ENCODE measurements at regions not wholly inside any gene's neighbourhood (a gene's known extent, or its start where the extent isn't known, plus 50 kb on each side); places are given as distances from the start of the nearest gene placed in this dataset.
"Not testable (repeated sequence)": the region's sequence is repeated elsewhere in the genome, so short reads cannot be mapped to it uniquely, and the experiment has no call there.

DNA sequence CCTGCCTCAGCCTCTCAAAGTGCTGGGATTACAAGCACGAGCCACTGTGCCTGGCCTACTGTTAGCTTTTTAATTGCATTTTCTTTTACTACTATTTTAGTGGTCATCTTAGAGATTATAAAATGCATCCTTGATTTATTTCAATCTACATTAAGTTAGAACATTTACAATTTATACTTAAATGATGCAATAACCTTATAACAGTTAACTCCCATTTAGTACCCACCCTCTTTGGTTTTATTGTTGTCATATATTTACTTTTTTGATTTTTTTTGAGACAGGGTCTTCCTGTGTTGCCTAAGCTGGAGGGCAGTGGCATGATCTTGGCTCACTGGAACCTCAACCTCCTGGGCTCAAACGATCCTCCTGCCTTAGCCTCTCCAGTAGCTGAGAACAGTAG, 77.3 kb downstream of the PPCDC start:
- DNase-seq: no peak

GRCh38 chr15:75104804-75105557, 81.6 kb downstream of the PPCDC start:
- DNase-seq: no peak

DNA sequence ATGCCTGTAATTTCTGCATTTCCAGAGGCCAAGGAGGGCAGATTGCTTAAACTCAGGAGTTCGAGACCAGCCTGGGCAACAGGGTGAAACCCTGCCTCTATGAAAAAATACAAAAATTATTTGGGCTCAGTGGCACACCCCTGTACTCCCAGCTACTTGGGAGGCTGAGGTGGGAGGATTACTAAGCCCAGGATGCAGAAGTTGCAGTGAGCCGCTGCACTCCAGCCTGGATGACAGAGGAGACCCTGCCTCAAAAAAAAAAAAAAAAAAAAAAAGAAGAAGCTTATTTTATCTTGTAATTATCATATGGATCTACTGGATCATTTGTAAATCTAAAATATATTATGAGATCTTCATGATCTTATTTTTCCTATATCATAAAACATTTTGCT, 84.1 kb downstream of the PPCDC start:
- no peak for DNase-seq

GRCh38 chr15:75107908-75108838, 84.8 kb downstream of the PPCDC start:
- DNase-seq: peak; percentile 25 to 34

DNA sequence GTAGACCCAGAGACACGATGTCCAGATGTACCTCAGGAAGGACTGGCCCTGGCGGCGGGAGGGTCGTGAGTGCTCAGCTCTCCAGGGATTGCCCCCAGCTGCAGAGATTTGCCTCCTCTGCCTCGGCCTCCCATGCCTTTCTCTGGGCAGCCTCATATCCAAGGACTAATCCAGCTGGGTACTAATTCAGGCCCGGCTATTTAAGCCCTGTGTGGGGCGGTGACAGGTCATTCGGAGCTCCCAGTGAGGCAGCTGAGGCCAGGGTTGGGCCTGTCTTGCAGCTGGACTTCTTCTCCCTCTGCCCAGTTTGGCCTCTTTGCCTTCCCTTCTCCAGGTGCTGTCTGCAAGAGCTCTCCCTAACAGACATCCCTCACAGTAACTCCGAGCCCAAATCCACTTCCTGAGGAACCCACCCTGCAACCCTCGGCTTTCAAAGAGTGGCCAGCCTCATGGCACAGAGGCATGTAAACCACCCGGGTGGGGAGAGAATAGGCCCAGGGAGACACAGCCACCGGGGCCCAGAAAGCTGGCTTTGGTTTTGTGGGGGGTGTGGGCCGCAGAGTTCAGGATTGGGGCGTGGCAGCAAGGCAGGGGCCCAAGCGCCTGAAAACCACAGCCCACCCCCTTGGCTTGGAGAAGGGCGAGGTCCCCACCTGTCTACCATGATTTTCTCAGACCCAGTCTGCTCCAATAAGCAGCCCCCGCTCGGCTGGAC, 85.8 kb downstream of the PPCDC start:
- no peak for DNase-seq

- no peak for DNase-seq
Measured at GRCh38 chr15:75109736-75110130, 86.3 kb downstream of the PPCDC start.

DNA sequence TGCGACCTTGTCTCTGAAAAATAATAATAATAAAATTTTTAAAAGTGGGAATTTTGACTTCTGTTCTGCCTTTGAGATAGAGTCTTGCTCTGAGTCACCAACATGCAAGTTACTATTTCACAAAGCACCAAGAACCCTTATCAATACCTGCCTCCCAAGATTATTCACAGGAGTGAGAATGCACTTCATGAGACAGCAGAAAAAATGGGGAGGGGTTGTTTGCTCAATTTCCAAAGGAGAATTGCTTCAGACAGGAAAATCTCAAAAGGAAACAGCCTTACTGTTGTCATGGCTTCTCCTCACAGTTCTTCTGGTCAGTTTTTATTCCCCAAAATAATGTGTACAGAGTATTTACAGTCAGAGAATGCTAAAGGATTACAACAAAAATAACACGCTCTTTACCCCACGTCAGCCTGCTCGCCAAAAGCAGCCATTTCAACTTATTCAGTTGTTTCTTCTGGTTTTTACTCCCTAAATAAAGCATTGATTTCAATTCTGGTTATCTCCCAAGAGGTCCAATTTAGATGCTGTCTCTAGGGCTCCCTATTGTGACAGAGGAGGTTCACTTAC, 89.0 kb downstream of the PPCDC start:
- DNase-seq: no peak

- DNase-seq: no peak
Measured at GRCh38 chr15:75112848-75113492, 88.7 kb upstream of the C15orf39 start.

GRCh38 chr15:75114327-75114726, 87.4 kb upstream of the C15orf39 start:
- DNase-seq: no peak

DNA sequence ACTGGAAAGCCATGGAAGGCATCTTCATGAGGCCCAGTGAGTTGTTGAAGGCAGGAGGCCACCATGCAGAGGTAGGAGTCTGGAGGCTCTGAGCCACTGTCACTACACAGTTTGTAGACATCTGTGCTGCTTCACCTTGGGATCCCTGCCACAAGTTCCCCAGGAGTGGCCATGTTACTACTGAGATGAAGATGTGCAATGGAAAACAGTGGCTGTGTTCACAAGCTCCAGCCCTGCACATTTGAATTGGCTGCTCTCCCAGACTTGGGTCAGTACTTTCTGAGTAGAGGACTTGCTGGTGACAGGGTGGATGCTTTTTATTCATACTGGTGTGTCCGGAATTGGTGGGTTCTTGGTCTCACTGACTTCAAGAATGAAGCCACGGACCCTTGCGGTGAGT, 86.9 kb upstream of the C15orf39 start:
- DNase-seq: no peak

DNA sequence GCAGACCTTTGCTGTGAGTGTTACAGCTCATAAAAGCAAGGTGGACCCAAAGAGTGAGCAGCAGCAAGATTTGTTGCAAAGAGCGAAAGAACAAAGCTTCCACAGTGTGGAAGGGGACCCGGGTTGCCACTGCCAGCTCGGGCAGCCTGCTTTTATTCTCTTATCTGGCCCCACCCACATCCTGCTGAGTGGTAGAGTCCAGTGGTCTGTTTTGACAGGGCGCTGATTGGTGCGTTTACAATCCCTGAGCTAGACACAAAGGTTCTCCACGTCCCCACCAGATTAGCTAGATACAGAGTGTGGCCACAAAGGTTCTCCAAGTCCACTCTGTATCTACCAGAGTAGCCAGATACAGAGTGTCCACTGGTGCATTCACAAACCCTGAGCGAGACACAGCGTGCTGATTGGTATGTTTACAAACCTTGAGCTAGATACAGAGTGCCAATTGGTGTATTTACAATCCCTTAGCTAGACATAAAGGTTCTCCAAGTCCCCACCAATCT, 86.2 kb upstream of the C15orf39 start:
- not testable (repeated sequence) for DNase-seq

GRCh38 chr15:75116143-75116542, 85.5 kb upstream of the C15orf39 start:
- not testable (repeated sequence) for DNase-seq

DNA sequence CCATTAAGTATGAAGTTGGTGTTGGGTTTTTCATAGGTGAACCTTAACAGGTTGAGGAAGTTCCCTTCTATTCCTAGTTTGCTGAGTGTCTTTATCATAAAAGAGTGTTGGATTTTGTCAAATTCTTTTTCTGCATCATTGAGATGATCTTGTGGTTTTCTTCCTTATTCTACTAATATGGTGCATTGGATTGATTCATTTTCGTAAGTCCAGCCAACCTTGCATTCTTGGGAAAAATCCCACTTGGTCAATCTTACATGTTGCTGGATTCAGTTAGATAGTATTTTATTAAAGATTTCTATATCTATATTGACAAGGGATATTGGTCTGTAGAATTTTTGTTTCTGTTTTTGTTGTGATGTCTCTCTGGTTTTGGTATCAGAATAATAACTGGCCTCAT, 83.7 kb upstream of the C15orf39 start:
- no peak for DNase-seq

GRCh38 chr15:75119312-75119711, 82.4 kb upstream of the C15orf39 start:
- DNase-seq: not testable (repeated sequence)

- DNase-seq: no peak
Measured at GRCh38 chr15:75121491-75121890, 80.2 kb upstream of the C15orf39 start.

GRCh38 chr15:75123395-75123794, 78.3 kb upstream of the C15orf39 start:
- DNase-seq: no peak

DNA sequence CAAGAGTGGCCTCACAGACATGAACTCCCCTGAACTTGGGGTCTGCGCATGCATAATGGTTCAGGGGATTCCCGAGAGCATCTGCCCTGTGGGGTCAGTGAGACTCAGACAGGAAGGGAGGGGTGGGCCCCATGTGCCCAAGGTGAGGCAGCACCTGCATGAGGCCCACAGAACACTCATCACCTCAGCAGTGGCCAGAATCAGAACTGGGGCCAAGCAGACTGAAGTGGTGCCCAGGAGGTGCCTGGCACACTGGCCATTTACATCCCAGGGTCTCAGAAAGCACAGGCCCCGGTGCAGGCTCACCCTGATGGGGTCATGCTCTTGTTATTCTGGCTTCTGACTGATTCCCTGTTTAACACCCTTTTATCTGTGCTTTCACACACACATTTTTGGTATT, 77.4 kb upstream of the C15orf39 start:
- DNase-seq: not testable (repeated sequence)

GRCh38 chr15:75125935-75126334, 75.7 kb upstream of the C15orf39 start:
- no peak for DNase-seq

GRCh38 chr15:75126864-75127580, 74.7 kb upstream of the C15orf39 start:
- DNase-seq: no peak

DNA sequence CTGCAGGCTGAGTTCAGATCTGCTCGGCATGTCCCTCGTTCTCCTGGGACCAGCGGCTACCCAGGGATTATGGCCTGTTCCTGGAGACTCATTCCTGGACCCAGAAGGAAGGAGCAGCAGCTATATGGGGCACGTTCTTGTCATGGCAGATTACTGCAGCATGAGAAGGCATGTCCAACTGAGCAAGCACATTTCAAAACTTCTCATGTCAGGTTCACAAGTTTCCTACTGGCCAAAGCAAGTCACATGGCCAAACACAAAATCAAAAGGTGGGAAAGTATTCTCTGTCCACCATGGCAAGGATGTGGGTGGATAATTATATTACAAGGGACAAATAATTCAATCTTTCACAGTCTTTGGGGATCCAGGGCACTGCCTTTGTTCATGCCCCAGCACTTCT, 71.9 kb upstream of the C15orf39 start:
- DNase-seq: no peak

DNA sequence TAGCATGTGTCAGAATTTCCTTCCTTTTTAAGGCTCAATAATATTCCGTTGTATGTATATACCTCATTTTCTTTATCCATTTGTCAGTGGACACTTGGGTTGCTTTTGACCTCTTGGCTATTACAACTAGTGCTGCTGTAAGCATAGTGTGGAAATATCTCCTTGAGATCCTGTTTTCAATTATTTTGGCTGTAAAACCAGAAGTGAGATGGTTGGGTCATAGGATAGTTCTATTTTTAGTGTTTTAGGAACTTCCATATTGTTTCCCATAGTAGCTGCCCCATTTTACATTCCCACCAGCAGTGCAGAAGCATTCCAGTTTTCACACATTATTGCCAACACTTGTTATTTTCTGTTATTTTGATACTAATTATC, 70.4 kb upstream of the C15orf39 start:
- no peak for DNase-seq

GRCh38 chr15:75134748-75135147, 66.9 kb upstream of the C15orf39 start:
- DNase-seq: no peak

Measured in stimulated activated CD4-positive, alpha-beta T cell treated with anti-CD3 and anti-CD28 coated beads, Interleukin-4, amount 100 ng/mL, for 4 hours (primary cell).